Common myeloid progenitor, CD34-positive (primary cell): ENCODE measurements at regions not wholly inside any gene's neighbourhood (a gene's known extent, or its start where the extent isn't known, plus 50 kb on each side); places are given as distances from the start of the nearest gene placed in this dataset.

Source experiments
- CTCF ChIA-PET: fragments of 350-600 bp; sonication (Branson Sonifier 250); formaldehyde crosslinking; loops from one replicate; lab custom pipeline; 2021; ENCODE audit warnings: antibody characterized with exemption; lab: Charles Lee
- POLR2A ChIA-PET: fragments of 350-600 bp; sonication (Branson Sonifier 250); formaldehyde crosslinking; loops from one replicate; lab custom pipeline; 2021; ENCODE audit warnings: antibody characterized with exemption; lab: Charles Lee
- DNase-seq, 3 donors: peaks; one replicate each; pipeline versions ENCODE4 v3.0.0 to v3.0.0-alpha.2; 2013
- H3K27ac ChIP-seq, 2 experiments: 1 replicate in 1 of 2; 2 replicates in 1 of 2; pipeline ENCODE4 v1.7.0; 2013; ENCODE audit warnings: inconsistent platforms in 2 of 2, low read length in 2 of 2, mild to moderate bottlenecking in 2 of 2, low read depth in 1 of 2, moderate library complexity in 1 of 2; ENCODE audit not compliant: severe bottlenecking in 2 of 2, insufficient read depth in 1 of 2, poor library complexity in 1 of 2
- H3K27me3 ChIP-seq, 5 experiments: replicated peaks in 2 of 5; 1 replicate in 3 of 5; 2 replicates in 2 of 5; pipeline versions ENCODE4 v1.6.1 to v1.7.0; 2013; ENCODE audit warnings: low read length in 4 of 5, mild to moderate bottlenecking in 2 of 5, moderate library complexity in 2 of 5, inconsistent platforms in 1 of 5; ENCODE audit not compliant: insufficient read depth in 5 of 5, control insufficient read depth in 4 of 5
- H3K36me3 ChIP-seq, 4 experiments: 1 replicate in 2 of 4; 2 replicates in 2 of 4; pipeline versions ENCODE4 v1.6.1 to v1.7.0; 2013; ENCODE audit warnings: low read length in 3 of 4, control low read depth in 1 of 4, mild to moderate bottlenecking in 1 of 4; ENCODE audit not compliant: control insufficient read depth in 4 of 4, insufficient read depth in 4 of 4
- H3K4me1 ChIP-seq, 4 experiments: 1 replicate in 3 of 4; 2 replicates in 1 of 4; pipeline versions ENCODE4 v1.6.1 to v1.7.1; 2013; ENCODE audit warnings: low read length in 3 of 4, mild to moderate bottlenecking in 3 of 4, control low read depth in 1 of 4, inconsistent platforms in 1 of 4, moderate library complexity in 1 of 4; ENCODE audit not compliant: control insufficient read depth in 4 of 4, insufficient read depth in 4 of 4; ENCODE audit errors: control extremely low read depth in 1 of 4
- H3K4me3 ChIP-seq, 7 experiments: 1 replicate in 4 of 7; 2 replicates in 3 of 7; pipeline versions ENCODE4 v1.5.1 to v1.7.0; 2013; ENCODE audit warnings: mild to moderate bottlenecking in 7 of 7, low read length in 6 of 7, moderate library complexity in 6 of 7, inconsistent platforms in 2 of 7, low read depth in 2 of 7, control low read depth in 1 of 7; ENCODE audit not compliant: insufficient read depth in 4 of 7, control insufficient read depth in 1 of 7; ENCODE audit errors: extremely low read depth in 1 of 7
- H3K9me3 ChIP-seq, 5 experiments: 1 replicate in 4 of 5; 2 replicates in 1 of 5; pipeline versions ENCODE4 v1.6.1 to v1.7.1; 2013; ENCODE audit warnings: low read length in 4 of 5, mild to moderate bottlenecking in 2 of 5, inconsistent platforms in 1 of 5, low read depth in 1 of 5, moderate library complexity in 1 of 5; ENCODE audit not compliant: control insufficient read depth in 4 of 5, insufficient read depth in 2 of 5; ENCODE audit errors: control extremely low read depth in 1 of 5
- WGBS: methylation state at CpG from one replicate; pipeline ENCODE4 v1.1.5; 2013; ENCODE audit not compliant: insufficient coverage; 5-methylcytosine and 5-hydroxymethylcytosine counted together

GRCh38 chr3:59270209-59270608 lies 220.4 kb upstream of the CFAP20DC start:
- H3K9me3 ChIP-seq, result no peaks in the 10 kb centered on the region
- POLR2A ChIA-PET, result no interaction called here
- H3K36me3 ChIP-seq, result no peaks in the 10 kb centered on the region
- no CpG with 5 or more reads among the region's 2 CpGs for WGBS
- H3K4me1 ChIP-seq, result no peaks in the 10 kb centered on the region
- H3K27me3 ChIP-seq, result no peaks in the 10 kb centered on the region
- no peak overlapping the region for H3K4me3 ChIP-seq
- H3K27ac ChIP-seq, result no peak overlapping the region
- CTCF ChIA-PET, result no interaction called here
- no peak for DNase-seq

GRCh38 chr3:59268170-59268569 lies 218.3 kb upstream of the CFAP20DC start:
- Histone ChIP-seq H3K4me1 (no peaks in the 10 kb centered on the region), H3K4me3 (no peak overlapping the region), H3K27ac (no peak overlapping the region), H3K36me3 (no peaks in the 10 kb centered on the region), H3K9me3 (no peaks in the 10 kb centered on the region), H3K27me3 (no peaks in the 10 kb centered on the region)
- WGBS, result 100% methylated on average over 1 of the region's 1 CpG
- DNase-seq, result no peak
- ChIA-PET POLR2A (no interaction called here), CTCF (no interaction called here)

- POLR2A ChIA-PET, result no interaction called here
- no CpG with 5 or more reads among the region's 2 CpGs for WGBS
These were observed 217.2 kb upstream of the CFAP20DC start for GRCh38 chr3:59267021-59267420.

DNA sequence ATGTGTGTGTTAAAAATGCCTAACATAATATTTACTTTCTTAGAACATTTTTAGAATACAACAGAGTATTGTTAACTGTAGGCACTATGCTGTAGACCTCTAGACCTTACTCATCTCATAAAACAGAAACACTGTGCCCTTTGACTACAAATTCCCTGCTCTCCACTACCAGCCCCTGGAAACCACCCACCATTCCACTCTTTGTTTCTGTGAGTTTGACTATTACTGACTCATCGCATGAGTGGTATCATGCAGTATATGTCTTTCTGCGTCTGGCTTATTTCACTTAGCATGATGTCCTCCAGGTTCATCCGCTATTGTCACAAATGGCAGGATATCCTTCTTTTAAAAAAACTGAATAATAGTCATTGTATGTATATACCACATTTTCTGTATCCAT lies 216.7 kb upstream of the CFAP20DC start:
- ChIA-PET CTCF (no interaction called here), POLR2A (no interaction called here)
- Histone ChIP-seq H3K4me3 (no peak overlapping the region), H3K4me1 (no peaks in the 10 kb centered on the region), H3K27me3 (no peaks in the 10 kb centered on the region), H3K36me3 (no peaks in the 10 kb centered on the region), H3K9me3 (no peaks in the 10 kb centered on the region), H3K27ac (no peak overlapping the region)
- no peak for DNase-seq
- WGBS, result 100% methylated on average over 1 of the region's 3 CpGs

More at GRCh38 chr3:59267021-59267420, 217.2 kb upstream of the CFAP20DC start:
- DNase-seq, result no peak
- Histone ChIP-seq H3K27me3 (no peaks in the 10 kb centered on the region), H3K27ac (no peak overlapping the region), H3K36me3 (no peaks in the 10 kb centered on the region), H3K4me3 (no peak overlapping the region), H3K9me3 (no peaks in the 10 kb centered on the region), H3K4me1 (no peaks in the 10 kb centered on the region)
- CTCF ChIA-PET, result no interaction called here

GRCh38 chr3:59265566-59265965 lies 215.7 kb upstream of the CFAP20DC start:
- WGBS, result 94% methylated on average over 2 of the region's 3 CpGs
- CTCF ChIA-PET, result no interaction called here
- no peaks in the 10 kb centered on the region for H3K36me3 ChIP-seq
- DNase-seq, result no peak
- no peaks in the 10 kb centered on the region for H3K4me1 ChIP-seq
- no peaks in the 10 kb centered on the region for H3K27me3 ChIP-seq
- H3K9me3 ChIP-seq, result no peaks in the 10 kb centered on the region
- POLR2A ChIA-PET, result no interaction called here
- H3K27ac ChIP-seq, result no peak overlapping the region
- no peak overlapping the region for H3K4me3 ChIP-seq

DNA sequence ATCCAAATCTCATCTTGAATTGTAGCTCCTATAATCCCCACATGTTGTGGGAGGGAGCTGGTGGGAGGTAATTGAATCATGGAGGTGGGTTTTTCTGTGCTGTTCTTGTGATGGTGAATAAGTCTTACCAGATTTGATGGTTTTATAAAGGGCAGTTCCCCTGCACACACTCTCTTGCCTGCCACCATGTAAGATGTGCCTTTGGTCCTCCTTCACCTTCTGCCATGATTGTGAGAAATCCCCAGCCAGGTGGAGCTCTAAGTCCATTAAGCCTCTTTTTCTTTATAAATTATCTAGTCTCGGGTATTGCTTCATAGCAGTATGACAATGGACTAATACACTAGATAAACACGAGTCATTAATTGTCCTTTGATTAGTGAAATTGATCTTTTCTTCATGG lies 214.5 kb upstream of the CFAP20DC start:
- POLR2A ChIA-PET, result no interaction called here
- no peaks in the 10 kb centered on the region for H3K27me3 ChIP-seq

DNA sequence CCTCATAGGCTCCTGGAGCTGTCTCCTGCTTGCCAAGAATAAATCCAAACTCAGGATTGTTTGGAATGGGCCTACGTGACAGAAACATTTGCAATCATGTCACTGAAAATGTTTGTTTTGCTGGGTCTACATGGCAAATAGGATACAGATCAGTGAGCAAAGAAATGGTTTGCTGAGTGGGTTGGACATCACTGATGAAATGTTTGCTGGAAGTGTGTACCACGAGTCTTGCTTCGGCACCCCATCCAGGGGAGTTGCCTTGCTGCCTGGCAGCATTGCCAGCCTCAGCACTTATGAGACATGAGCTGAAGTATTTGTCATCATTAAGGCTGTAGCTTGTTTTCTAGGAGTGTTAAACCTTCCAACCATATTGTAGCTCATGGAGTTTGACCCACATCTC lies 213.3 kb upstream of the CFAP20DC start:
- CTCF ChIA-PET, result no interaction called here
- Histone ChIP-seq H3K27me3 (no peaks in the 10 kb centered on the region), H3K4me1 (no peaks in the 10 kb centered on the region), H3K9me3 (no peaks in the 10 kb centered on the region), H3K27ac (no peak overlapping the region), H3K4me3 (no peak overlapping the region), H3K36me3 (no peaks in the 10 kb centered on the region)
- WGBS, result 90% methylated on average over 3 of the region's 3 CpGs
- POLR2A ChIA-PET, result no interaction called here
- no peak for DNase-seq

More for the DNA sequence above, 214.5 kb upstream of the CFAP20DC start:
- WGBS, result 100% methylated on average over 1 of the region's 2 CpGs
- no peak overlapping the region for H3K4me3 ChIP-seq
- CTCF ChIA-PET, result no interaction called here
- no peak overlapping the region for H3K27ac ChIP-seq
- H3K4me1 ChIP-seq, result no peaks in the 10 kb centered on the region
- H3K36me3 ChIP-seq, result no peaks in the 10 kb centered on the region
- H3K9me3 ChIP-seq, result no peaks in the 10 kb centered on the region
- no peak for DNase-seq
